Activated CD4-positive, alpha-beta T cell treated with anti-CD3 and anti-CD28 coated beads, Interleukin-2, amount 50 U/mL, for 48 hours (primary cell): ENCODE measurements at regions not wholly inside any gene's neighbourhood (a gene's known extent, or its start where the extent isn't known, plus 50 kb on each side); places are given as distances from the start of the nearest gene placed in this dataset.

Source experiments
- DNase-seq, 2 experiments: peaks; one replicate each; pipeline ENCODE4 v3.0.0-alpha.2; 2020

- DNase-seq, result no peak
Observed at GRCh38 chr4:58551676-58552075, 1441.5 kb upstream of the IGFBP7 start.

GRCh38 chr4:58543465-58543864 is 1433.3 kb upstream of the IGFBP7 start:
- DNase-seq, result no peak

GRCh38 chr4:58541926-58542325 is 1431.7 kb upstream of the IGFBP7 start:
- no peak for DNase-seq

- no peak for DNase-seq
Observed at GRCh38 chr4:58522765-58523382, 1412.7 kb upstream of the IGFBP7 start.

- no peak for DNase-seq
Observed at GRCh38 chr4:58515226-58515625, 1405.0 kb upstream of the IGFBP7 start.

- DNase-seq, result no peak
Observed at GRCh38 chr4:58514299-58514698, 1404.1 kb upstream of the IGFBP7 start.

GRCh38 chr4:58510652-58511051 is 1400.5 kb upstream of the IGFBP7 start:
- DNase-seq, result no peak

GRCh38 chr4:58507079-58507478 is 1396.9 kb upstream of the IGFBP7 start:
- no peak for DNase-seq

- no peak for DNase-seq
Observed at GRCh38 chr4:58502839-58503238, 1392.7 kb upstream of the IGFBP7 start.

GRCh38 chr4:58499182-58499581 is 1389.0 kb upstream of the IGFBP7 start:
- no peak for DNase-seq

GRCh38 chr4:58491620-58492019 is 1381.4 kb upstream of the IGFBP7 start:
- DNase-seq, result no peak

- no peak for DNase-seq
Observed at GRCh38 chr4:58477950-58478349, 1367.8 kb upstream of the IGFBP7 start.

- DNase-seq, result no peak
Observed at GRCh38 chr4:58477513-58477912, 1367.3 kb upstream of the IGFBP7 start.

GRCh38 chr4:58475097-58475496 is 1364.9 kb upstream of the IGFBP7 start:
- no peak for DNase-seq

- no peak for DNase-seq
Observed at GRCh38 chr4:58465031-58465430, 1354.8 kb upstream of the IGFBP7 start.

GRCh38 chr4:58456727-58457384 is 1346.7 kb upstream of the IGFBP7 start:
- DNase-seq, result no peak

- DNase-seq, result no peak
Observed at GRCh38 chr4:58453956-58454355, 1343.8 kb upstream of the IGFBP7 start.

GRCh38 chr4:58451707-58452106 is 1341.5 kb upstream of the IGFBP7 start:
- no peak for DNase-seq

GRCh38 chr4:58435871-58436270 is 1325.7 kb upstream of the IGFBP7 start:
- no peak for DNase-seq

GRCh38 chr4:58413849-58414248 is 1303.7 kb upstream of the IGFBP7 start:
- DNase-seq, result no peak

GRCh38 chr4:58411904-58412303 is 1301.7 kb upstream of the IGFBP7 start:
- DNase-seq, result no peak

GRCh38 chr4:58406762-58407161 is 1296.6 kb upstream of the IGFBP7 start:
- no peak for DNase-seq

- DNase-seq, result no peak
Observed at GRCh38 chr4:58368221-58368620, 1258.0 kb upstream of the IGFBP7 start.

GRCh38 chr4:58360354-58361133 is 1250.4 kb upstream of the IGFBP7 start:
- no peak for DNase-seq
